GM12892 (cell line): ENCODE measurements at regions not wholly inside any gene's neighbourhood (a gene's known extent, or its start where the extent isn't known, plus 50 kb on each side); places are given as distances from the start of the nearest gene placed in this dataset.

Experiments
- POLR2A ChIP-seq: IDR thresholded peaks from 2 replicates; pipeline ENCODE4 v1.6.1; 2011; ENCODE audit warnings: low read depth, low read length, control low read depth
- POLR2AphosphoS5 ChIP-seq: IDR thresholded peaks from 2 replicates; pipeline ENCODE4 v1.6.1; 2011; ENCODE audit warnings: low read depth, low read length, control low read depth
- TAF1 ChIP-seq: IDR thresholded peaks from 2 replicates; pipeline ENCODE4 v1.6.1; 2011; ENCODE audit warnings: low read depth, mild to moderate bottlenecking, control low read depth, low read length, borderline replicate concordance

DNA sequence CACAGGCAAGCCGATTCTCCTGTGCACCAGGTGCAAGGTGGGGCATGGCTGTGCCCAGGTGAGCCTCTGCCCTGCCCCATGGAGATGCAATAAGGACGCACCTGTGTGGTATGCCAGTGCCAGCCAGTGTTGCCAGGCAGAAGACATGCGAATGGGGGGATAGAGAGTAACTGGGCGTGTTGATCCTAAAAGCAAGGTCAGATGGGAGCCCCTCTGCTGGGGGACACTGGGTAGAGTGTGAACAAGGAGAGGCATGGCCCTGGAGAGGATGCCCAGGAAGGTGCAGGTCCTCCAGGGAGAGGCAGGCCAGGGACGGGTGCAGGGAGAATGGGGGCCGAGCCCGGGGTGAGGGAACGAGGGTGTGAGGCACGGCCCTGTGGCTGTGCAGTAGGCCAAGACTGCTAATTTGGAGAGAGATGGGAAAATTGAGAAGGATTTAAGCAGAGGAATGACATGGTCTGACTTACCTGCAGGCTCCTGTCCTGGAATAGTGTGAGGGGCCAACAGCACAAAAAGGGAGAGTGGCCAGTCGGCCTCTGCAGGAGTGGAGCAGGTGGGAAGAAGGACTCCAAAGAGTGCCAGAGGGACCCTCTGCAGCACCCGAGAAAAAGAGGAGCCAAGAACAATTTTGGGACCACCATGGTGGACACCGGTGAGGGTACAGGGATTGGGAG lies 690.4 kb upstream of the HS6ST1 start:
- TF ChIP-seq POLR2AphosphoS5 (no peak), POLR2A (no peak), TAF1 (no peak)
